Progenitor cell of endocrine pancreas (in vitro differentiated cells): ENCODE measurements at regions not wholly inside any gene's neighbourhood (a gene's known extent, or its start where the extent isn't known, plus 50 kb on each side); places are given as distances from the start of the nearest gene placed in this dataset.
"Not testable (repeated sequence)": the region's sequence is repeated elsewhere in the genome, so short reads cannot be mapped to it uniquely, and the experiment has no call there.

Experiments used
- DNase-seq: peaks from one replicate; pipeline ENCODE4 v3.0.0; 2021; ENCODE audit warnings: low spot score; ENCODE audit not compliant: unreplicated experiment
- H3K27ac Mint-ChIP-seq: 2 replicates; pipeline ENCODE4 v1.8.0; 2021; ENCODE audit warnings: mild to moderate bottlenecking, moderate library complexity, mixed read lengths
- H3K27me3 Mint-ChIP-seq: 2 replicates; pipeline ENCODE4 v1.8.0; 2021; ENCODE audit warnings: mixed read lengths
- H3K36me3 Mint-ChIP-seq: 2 replicates; pipeline ENCODE4 v1.8.0; 2022; ENCODE audit warnings: mixed read lengths; ENCODE audit not compliant: insufficient read depth
- H3K4me1 Mint-ChIP-seq: 2 replicates; pipeline ENCODE4 v1.8.0; 2021; ENCODE audit warnings: low read depth, mixed read lengths
- H3K4me3 Mint-ChIP-seq: 2 replicates; pipeline ENCODE4 v1.8.0; 2021; ENCODE audit warnings: low read depth, mild to moderate bottlenecking, moderate library complexity, mixed read lengths
- H3K9me3 Mint-ChIP-seq: 2 replicates; pipeline ENCODE4 v1.8.0; 2021; ENCODE audit warnings: low read depth, mixed read lengths
- TF ChIP-seq, protein P1 (sequence below): fragments of 200-600 bp; sonication (generic); IDR thresholded peaks from one replicate; pipeline ENCODE4 v1.5.0; 2021; ENCODE audit warnings: antibody characterized with exemption, mild to moderate bottlenecking; ENCODE audit not compliant: unreplicated experiment

DNA sequence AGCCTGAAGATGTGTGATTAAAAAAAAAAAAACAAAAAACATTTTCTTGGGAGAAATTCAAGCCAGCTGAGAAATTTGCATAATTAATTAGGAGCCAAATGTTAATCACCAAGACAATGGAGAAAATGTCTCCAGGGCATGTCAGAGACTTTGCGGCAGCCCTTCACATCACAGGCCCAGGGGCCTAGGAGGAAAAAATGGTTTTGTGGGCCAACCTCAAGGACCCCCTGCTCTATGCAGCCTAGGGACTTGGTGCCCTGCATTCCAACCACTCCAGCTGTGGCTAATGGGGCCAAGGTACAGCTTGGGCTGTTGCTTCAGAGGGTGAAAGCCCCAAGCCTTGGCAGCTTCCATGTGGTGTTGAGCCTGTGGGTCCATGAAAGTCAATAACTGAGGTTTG, 241.9 kb upstream of the THUMPD2 start:
- no peak overlapping the region for H3K27ac Mint-ChIP-seq
- no peak for DNase-seq
- no peaks in the 10 kb centered on the region for H3K27me3 Mint-ChIP-seq
- peaks cover 2% of the 10 kb centered on the region for H3K36me3 Mint-ChIP-seq
- H3K4me3 Mint-ChIP-seq: no peak overlapping the region
- TF ChIP-seq, protein P1, sequence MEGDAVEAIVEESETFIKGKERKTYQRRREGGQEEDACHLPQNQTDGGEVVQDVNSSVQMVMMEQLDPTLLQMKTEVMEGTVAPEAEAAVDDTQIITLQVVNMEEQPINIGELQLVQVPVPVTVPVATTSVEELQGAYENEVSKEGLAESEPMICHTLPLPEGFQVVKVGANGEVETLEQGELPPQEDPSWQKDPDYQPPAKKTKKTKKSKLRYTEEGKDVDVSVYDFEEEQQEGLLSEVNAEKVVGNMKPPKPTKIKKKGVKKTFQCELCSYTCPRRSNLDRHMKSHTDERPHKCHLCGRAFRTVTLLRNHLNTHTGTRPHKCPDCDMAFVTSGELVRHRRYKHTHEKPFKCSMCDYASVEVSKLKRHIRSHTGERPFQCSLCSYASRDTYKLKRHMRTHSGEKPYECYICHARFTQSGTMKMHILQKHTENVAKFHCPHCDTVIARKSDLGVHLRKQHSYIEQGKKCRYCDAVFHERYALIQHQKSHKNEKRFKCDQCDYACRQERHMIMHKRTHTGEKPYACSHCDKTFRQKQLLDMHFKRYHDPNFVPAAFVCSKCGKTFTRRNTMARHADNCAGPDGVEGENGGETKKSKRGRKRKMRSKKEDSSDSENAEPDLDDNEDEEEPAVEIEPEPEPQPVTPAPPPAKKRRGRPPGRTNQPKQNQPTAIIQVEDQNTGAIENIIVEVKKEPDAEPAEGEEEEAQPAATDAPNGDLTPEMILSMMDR: no peak
- peaks cover 37% of the 10 kb centered on the region for H3K9me3 Mint-ChIP-seq
- no peaks in the 10 kb centered on the region for H3K4me1 Mint-ChIP-seq

GRCh38 chr2:40016151-40016885, 237.3 kb upstream of the THUMPD2 start:
- TF ChIP-seq, protein P1: no peak
- H3K4me1 Mint-ChIP-seq: no peaks in the 10 kb centered on the region
- H3K4me3 Mint-ChIP-seq: no peak overlapping the region
- no peaks in the 10 kb centered on the region for H3K27me3 Mint-ChIP-seq
- H3K27ac Mint-ChIP-seq: no peak overlapping the region
- peaks cover 2% of the 10 kb centered on the region for H3K36me3 Mint-ChIP-seq
- peaks cover 17% of the 10 kb centered on the region for H3K9me3 Mint-ChIP-seq
- DNase-seq: no peak

DNA sequence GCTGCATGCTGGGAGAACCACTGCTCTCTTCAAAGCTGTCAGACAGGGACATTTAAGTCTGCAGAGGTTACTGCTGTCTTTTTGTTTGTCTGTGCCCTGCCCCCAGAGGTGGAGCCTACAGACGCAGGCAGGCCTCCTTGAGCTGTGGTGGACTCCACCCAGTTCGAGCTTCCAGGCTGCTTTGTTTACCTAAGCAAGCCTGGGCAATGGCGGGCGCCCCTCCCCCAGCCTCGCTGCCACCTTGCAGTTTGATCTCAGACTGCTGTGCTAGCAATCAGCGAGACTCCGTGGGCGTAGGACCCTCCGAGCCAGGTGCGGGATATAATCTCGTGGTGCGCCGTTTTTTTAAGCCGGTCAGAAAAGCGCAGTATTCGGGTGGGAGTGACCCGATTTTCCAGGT, 234.9 kb upstream of the THUMPD2 start:
- H3K27me3 Mint-ChIP-seq, H3K36me3 Mint-ChIP-seq, H3K4me3 Mint-ChIP-seq, H3K27ac Mint-ChIP-seq, DNase-seq, H3K4me1 Mint-ChIP-seq, H3K9me3 Mint-ChIP-seq: not testable (repeated sequence)

DNA sequence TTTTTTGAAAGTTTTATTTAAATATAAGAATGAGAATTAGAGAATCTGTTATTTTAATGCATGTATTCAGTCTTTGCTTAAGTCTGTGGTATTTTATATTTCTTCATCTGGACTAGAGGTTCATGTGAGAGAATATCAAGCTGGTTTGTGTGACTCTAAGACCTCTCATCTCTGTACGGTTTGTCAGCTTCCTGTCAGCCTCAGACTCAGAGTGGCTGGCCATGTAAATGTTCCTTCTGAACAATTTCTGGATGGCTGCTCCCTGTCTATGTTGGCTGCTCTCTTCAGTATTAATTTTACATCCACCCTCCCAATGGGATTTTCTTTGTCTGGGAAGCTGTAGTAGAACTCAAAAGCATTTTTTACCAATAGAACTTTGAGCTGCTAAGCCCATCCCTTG, 225.3 kb upstream of the THUMPD2 start:
- no peaks in the 10 kb centered on the region for H3K4me1 Mint-ChIP-seq
- H3K36me3 Mint-ChIP-seq: no peaks in the 10 kb centered on the region
- TF ChIP-seq, protein P1: no peak
- no peaks in the 10 kb centered on the region for H3K27me3 Mint-ChIP-seq
- H3K4me3 Mint-ChIP-seq: no peak overlapping the region
- no peak overlapping the region for H3K27ac Mint-ChIP-seq
- no peak for DNase-seq
- no peaks in the 10 kb centered on the region for H3K9me3 Mint-ChIP-seq

- no peaks in the 10 kb centered on the region for H3K36me3 Mint-ChIP-seq
- H3K4me3 Mint-ChIP-seq: no peak overlapping the region
- no peaks in the 10 kb centered on the region for H3K9me3 Mint-ChIP-seq
- DNase-seq: no peak
- no peaks in the 10 kb centered on the region for H3K27me3 Mint-ChIP-seq
- TF ChIP-seq, protein P1: no peak
- H3K4me1 Mint-ChIP-seq: no peaks in the 10 kb centered on the region
- no peak overlapping the region for H3K27ac Mint-ChIP-seq
These were observed 223.3 kb upstream of the THUMPD2 start for GRCh38 chr2:40002339-40002738.

- TF ChIP-seq, protein P1: no peak
- Mint-ChIP-seq H3K9me3 (no peaks in the 10 kb centered on the region), H3K27me3 (no peaks in the 10 kb centered on the region), H3K36me3 (no peaks in the 10 kb centered on the region), H3K27ac (no peak overlapping the region), H3K4me1 (no peaks in the 10 kb centered on the region), H3K4me3 (no peak overlapping the region)
- no peak for DNase-seq
These were observed 220.8 kb upstream of the THUMPD2 start for GRCh38 chr2:39999864-40000263.
